ENCODE measurements at regions not wholly inside any gene's neighbourhood (a gene's known extent, or its start where the extent isn't known, plus 50 kb on each side); places are given as distances from the start of the nearest gene placed in this dataset.

GRCh38 chr13:48804821-48805601, 151.3 kb downstream of the CYSLTR2 start:
- Histone ChIP-seq H3K4me3 (no peak overlapping the region), H3K27ac (no peak overlapping the region)
- DNase-seq (ENCODE audit: low spot score): no peak
- no peak for TF ChIP-seq CTCF (IDR thresholded peaks at IDR 0.05)

GRCh38 chr13:48806522-48806921, 152.8 kb downstream of the CYSLTR2 start:
- Histone ChIP-seq H3K27ac (no peak overlapping the region), H3K4me3 (no peak overlapping the region)
- no peak for TF ChIP-seq CTCF (IDR thresholded peaks at IDR 0.05)
- no peak for DNase-seq (ENCODE audit: low spot score)

GRCh38 chr13:48808683-48809082, 155.0 kb downstream of the CYSLTR2 start:
- DNase-seq (ENCODE audit: low spot score): no peak
- TF ChIP-seq CTCF (IDR thresholded peaks at IDR 0.05): no peak
- Histone ChIP-seq H3K4me3 (no peak overlapping the region), H3K27ac (no peak overlapping the region)

GRCh38 chr13:48810013-48810412, 156.3 kb downstream of the CYSLTR2 start:
- H3K4me3 ChIP-seq: no peak overlapping the region
- DNase-seq (ENCODE audit: low spot score): no peak
- H3K27ac ChIP-seq: no peak overlapping the region

GRCh38 chr13:48813518-48813917, 159.8 kb downstream of the CYSLTR2 start:
- H3K27ac ChIP-seq: no peak overlapping the region
- no peak for TF ChIP-seq CTCF (IDR thresholded peaks at IDR 0.05)
- H3K4me3 ChIP-seq: no peak overlapping the region
- DNase-seq (ENCODE audit: low spot score): no peak

More at GRCh38 chr13:48810013-48810412, 156.3 kb downstream of the CYSLTR2 start:
- TF ChIP-seq CTCF (IDR thresholded peaks at IDR 0.05): no peak

- Histone ChIP-seq H3K27ac (no peak overlapping the region), H3K4me3 (no peak overlapping the region)
- no peak for TF ChIP-seq CTCF (IDR thresholded peaks at IDR 0.05)
- no peak for DNase-seq (ENCODE audit: low spot score)
Measured at GRCh38 chr13:48816700-48817099, 159.0 kb upstream of the FNDC3A start.

GRCh38 chr13:48817166-48817802, 158.4 kb upstream of the FNDC3A start:
- no peak for TF ChIP-seq CTCF (IDR thresholded peaks at IDR 0.05)
- DNase-seq (ENCODE audit: low spot score): no peak
- Histone ChIP-seq H3K27ac (no peak overlapping the region), H3K4me3 (no peak overlapping the region)
